K562 (cell line): ENCODE measurements at regions not wholly inside any gene's neighbourhood (a gene's known extent, or its start where the extent isn't known, plus 50 kb on each side); places are given as distances from the start of the nearest gene placed in this dataset.

ENCODE experiments used
- ATAC-seq: fragments of 200-7000 bp; cut with Tn5 transposase; 3 replicates; pipeline ENCODE4 v1.9.1; 2020; ENCODE audit warnings: moderate library complexity
- BruUV-seq: library from RNA; stranded (reverse); fragments of 400-500 nt; replicated peaks from 2 replicates; lab custom pipeline; 2021; lab: Mats Ljungman, UMichigan
- CTCF ChIA-PET: fragments of 300-600 bp; formaldehyde crosslinking; extraction: SDS; loops from one replicate; lab custom pipeline; 2021; ENCODE audit warnings: low intra/inter-chr PET ratio; lab: Yijun Ruan, JAX
- POLR2A ChIA-PET: fragments of 300-600, 350-650 bp; sonication (Branson Sonifier 250); formaldehyde crosslinking; extraction: SDS; loops from one replicate; lab custom pipeline; 2021; ENCODE audit warnings: antibody characterized with exemption, inconsistent platforms; lab: Yijun Ruan, JAX
- DNase-seq, 4 experiments: peaks; one replicate each; pipeline versions ENCODE4 v3.0.0 to v3.0.0-alpha.2; 2011 to 2018; ENCODE audit warnings: low spot score in 3 of 4, mixed read lengths in 3 of 4; ENCODE audit errors: extremely low read depth in 1 of 4
- FAIRE-seq: peaks from 2 replicates; lab custom pipeline; 2011; peaks lifted over from hg19 to GRCh38; lab: Jason Lieb, UNC
- H2AFZ ChIP-seq: 2 replicates; pipeline ENCODE4 v1.6.0; 2011; ENCODE audit warnings: low read depth, low read length, control low read depth, inconsistent platforms
- H3K27ac ChIP-seq: fragments of 200-600 bp; 3 replicates; pipeline ENCODE4 v1.8.0; 2011; ENCODE audit warnings: low read depth, mild to moderate bottlenecking, control low read depth, inconsistent platforms, low read length, moderate library complexity, mixed read lengths; ENCODE audit errors: extremely low read depth
- H3K27me3 ChIP-seq, 2 experiments: fragments of 300-600 bp in 1 of 2; 2 replicates in 1 of 2; 3 replicates in 1 of 2; pipeline versions ENCODE4 v1.6.0 to v1.8.0; 2011; ENCODE audit warnings: inconsistent platforms in 2 of 2, low read length in 2 of 2, mild to moderate bottlenecking in 1 of 2, mixed read lengths in 1 of 2, moderate library complexity in 1 of 2; ENCODE audit not compliant: control insufficient read depth in 2 of 2, insufficient read depth in 2 of 2
- H3K36me3 ChIP-seq: fragments of 300-600 bp; 3 replicates; pipeline ENCODE4 v1.8.0; 2011; ENCODE audit warnings: mild to moderate bottlenecking, low read length, inconsistent platforms; ENCODE audit not compliant: control insufficient read depth, insufficient read depth
- H3K4me1 ChIP-seq, 2 experiments: fragments of 200-600 bp in 1 of 2; replicated peaks in 1 of 2; 2 replicates in 1 of 2; 3 replicates in 1 of 2; pipeline versions ENCODE4 v1.5.1 to v1.8.0; 2011; ENCODE audit warnings: inconsistent platforms in 2 of 2, low read length in 2 of 2, mild to moderate bottlenecking in 1 of 2, mixed read lengths in 1 of 2, moderate library complexity in 1 of 2; ENCODE audit not compliant: control insufficient read depth in 2 of 2, insufficient read depth in 2 of 2
- H3K4me2 ChIP-seq: 2 replicates; pipeline ENCODE4 v1.6.1; 2011; ENCODE audit warnings: low read length, control low read depth, inconsistent platforms, mixed read lengths; ENCODE audit not compliant: insufficient read depth
- H3K4me3 ChIP-seq: fragments of 200-600 bp; sonication (generic), shearing (Covaris generic); 2 replicates; pipeline ENCODE4 v1.5.1; 2016; ENCODE audit warnings: control low read depth, inconsistent platforms
- H3K79me2 ChIP-seq: fragments of 200-600 bp; 3 replicates; pipeline ENCODE4 v1.8.0; 2011; ENCODE audit warnings: low read length, inconsistent platforms; ENCODE audit not compliant: control insufficient read depth, insufficient read depth
- H3K9ac ChIP-seq, 2 experiments: 2 replicates each; pipeline versions ENCODE4 v1.6.0 to v1.6.1; 2011; ENCODE audit warnings: low read depth in 2 of 2, low read length in 2 of 2, control low read depth in 1 of 2, inconsistent platforms in 1 of 2, mild to moderate bottlenecking in 1 of 2, mixed read lengths in 1 of 2; ENCODE audit not compliant: insufficient read depth in 1 of 2
- H3K9me1 ChIP-seq: one replicate; pipeline ENCODE4 v1.6.0; 2011; ENCODE audit warnings: inconsistent platforms, mild to moderate bottlenecking, low read length, moderate library complexity; ENCODE audit not compliant: control insufficient read depth, insufficient read depth
- H3K9me3 ChIP-seq: replicated peaks from 2 replicates; pipeline ENCODE4 v1.5.1; 2011; ENCODE audit warnings: low read depth, low read length, inconsistent platforms; ENCODE audit not compliant: control insufficient read depth, insufficient read depth
- H4K20me1 ChIP-seq: replicated peaks from 2 replicates; pipeline ENCODE4 v1.6.1; 2011; ENCODE audit warnings: low read length, inconsistent platforms, mixed read lengths; ENCODE audit not compliant: control insufficient read depth, insufficient read depth
- IFI16 ChIP-seq: fragments of 250-450 bp; sonication (Bioruptor Pico); IDR thresholded peaks from 2 replicates; pipeline ENCODE4 v2.1.2; 2022; ENCODE audit warnings: mild to moderate bottlenecking, inconsistent platforms
- ILF3 ChIP-seq: fragments of 450-650 bp; IDR thresholded peaks from 2 replicates; pipeline ENCODE4 v1.6.1; 2018; ENCODE audit warnings: antibody characterized with exemption, mild to moderate bottlenecking, moderate library complexity, borderline replicate concordance
- KHSRP ChIP-seq: fragments of 450-650 bp; IDR thresholded peaks from 2 replicates; pipeline ENCODE4 v1.6.1; 2017
- RAD21 ChIP-seq, 2 experiments: fragments of 250-450 bp in 1 of 2; fragments of 450-650 bp in 1 of 2; sonication (Bioruptor Pico) in 1 of 2; formaldehyde crosslinking in 1 of 2; IDR thresholded peaks in 1 of 2; conservative IDR thresholded peaks in 1 of 2; 2 replicates each; pipeline versions ENCODE4 v1.4.0 to v1.8.0; 2020 to 2022; ENCODE audit warnings: mild to moderate bottlenecking in 2 of 2, moderate library complexity in 1 of 2
- RUNX1 ChIP-seq: sonication (generic); IDR thresholded peaks from 2 replicates; pipeline ENCODE4 v1.6.1; 2016; ENCODE audit warnings: antibody characterized with exemption, low read depth
- SMC3 ChIP-seq: conservative IDR thresholded peaks from 2 replicates; pipeline ENCODE4 v1.6.1; 2011; ENCODE audit warnings: low read depth, low read length, improper control_type of control experiment; ENCODE audit not compliant: insufficient read depth
- SREBF2 ChIP-seq: sonication (generic); formaldehyde crosslinking; IDR thresholded peaks from 2 replicates; pipeline ENCODE4 v1.4.0; 2020; ENCODE audit warnings: mild to moderate bottlenecking, missing genetic modification reagents
- SUPT5H ChIP-seq: fragments of 450-650 bp; IDR thresholded peaks from 2 replicates; pipeline ENCODE4 v1.6.1; 2016
- TEAD4 ChIP-seq, 2 experiments: sonication (generic) in 1 of 2; formaldehyde crosslinking in 1 of 2; IDR thresholded peaks; 2 replicates each; pipeline versions ENCODE4 v1.6.1 to v1.8.0; 2012 to 2022; ENCODE audit warnings: borderline replicate concordance in 1 of 2, inconsistent platforms in 1 of 2, low read length in 1 of 2, mild to moderate bottlenecking in 1 of 2, missing genetic modification reagents in 1 of 2
- ZNF175 ChIP-seq: fragments of 200-800 bp; sonication (Bioruptor generic); IDR thresholded peaks from 2 replicates; pipeline ENCODE4 v1.6.1; 2016; ENCODE audit warnings: low read depth, mild to moderate bottlenecking, missing genetic modification characterization, missing compliant biosample characterization
- ZNF354B ChIP-seq: fragments of 250-450 bp; sonication (Bioruptor Pico); IDR thresholded peaks from 2 replicates; pipeline ENCODE4 v1.4.0; 2020
- WGBS: fragments of 100-300 bp; shearing (Covaris generic); methylation state at CpG from one replicate; pipeline ENCODE4 v1.1.6; 2016; ENCODE audit warnings: low coverage, mixed read lengths; ENCODE audit not compliant: insufficient coverage; ENCODE audit errors: missing lambda C conversion rate; 5-methylcytosine and 5-hydroxymethylcytosine counted together
- in situ Hi-C: fragments of 300-500 bp; cut with MboI; formaldehyde crosslinking; loops from 4 replicates; pipeline ENCODE4 v1.15.0; 2018; ENCODE audit warnings: inconsistent platforms, mixed read lengths
- intact Hi-C: fragments of 100-400 bp; cut with micrococcal nuclease; formaldehyde crosslinking; loops from 2 replicates; pipeline ENCODE4 v1.14.2; 2022
- TF ChIP-seq, protein P1 (sequence below): sonication (generic); formaldehyde crosslinking; IDR thresholded peaks from 2 replicates; pipeline ENCODE4 v1.5.0; 2020; ENCODE audit warnings: missing genetic modification reagents
- TF ChIP-seq, protein P2 (sequence below), 3 experiments: fragments of 200-800 bp in 1 of 3; sonication (Bioruptor generic) in 1 of 3; sonication (generic) in 1 of 3; formaldehyde crosslinking in 1 of 3; IDR thresholded peaks; 2 replicates each; pipeline versions ENCODE4 v1.6.1 to v1.8.0; 2016 to 2022; ENCODE audit warnings: mild to moderate bottlenecking in 2 of 3, missing compliant biosample characterization in 2 of 3, missing genetic modification characterization in 2 of 3, missing genetic modification reagents in 1 of 3
- TF ChIP-seq, protein P3 (sequence below): fragments of 450-650 bp; formaldehyde crosslinking; IDR thresholded peaks from 2 replicates; pipeline ENCODE4 v1.4.0; 2022; ENCODE audit warnings: mild to moderate bottlenecking, moderate library complexity
- TF ChIP-seq, protein P4 (sequence below): fragments of 250-450 bp; sonication (Bioruptor Pico); IDR thresholded peaks from 2 replicates; pipeline ENCODE4 v1.5.0; 2021; ENCODE audit warnings: mild to moderate bottlenecking, moderate library complexity

DNA sequence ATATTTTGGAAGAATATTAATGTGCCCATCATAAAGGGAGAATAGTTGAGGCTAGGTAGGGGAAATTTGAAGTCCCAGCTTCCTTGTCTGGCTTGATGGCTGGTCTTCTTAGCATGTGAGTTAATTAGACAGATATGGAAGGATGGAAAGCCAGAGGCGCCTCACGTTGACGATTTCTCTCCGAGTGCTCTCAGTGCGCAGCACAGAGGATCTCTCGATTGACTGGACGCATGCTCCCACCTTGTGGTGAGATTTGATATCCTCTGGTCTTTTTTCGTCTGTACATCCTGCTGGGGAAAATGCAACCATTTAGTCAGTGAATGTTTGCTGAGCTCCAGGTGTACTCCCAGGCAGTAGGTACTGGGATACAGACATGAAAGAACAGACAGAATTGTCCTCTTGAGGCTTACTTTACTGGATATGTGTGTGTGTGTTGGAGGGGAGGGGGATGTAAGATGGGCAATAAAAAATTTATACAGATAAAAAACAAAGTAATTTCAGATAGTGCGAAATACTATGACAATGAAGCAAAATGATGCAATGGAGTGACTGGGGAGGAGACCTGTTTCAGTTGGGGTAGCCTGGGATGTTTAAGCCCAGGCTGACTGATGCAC is 66.9 kb upstream of the ZNG1B start:
- H3K4me3 ChIP-seq: no peak overlapping the region
- intact Hi-C loops: loop anchor here (1.0 kb wide), 4 partner anchors 121 to 290 kb away; no protein-coding TSS in a partner anchor
- WGBS: 3% methylated on average over 9 of the region's 9 CpGs
- in situ Hi-C loops: loop anchor here (5.0 kb wide), 2 partner anchors 163 to 233 kb away; no protein-coding TSS in a partner anchor
- H3K9me3 ChIP-seq: no peaks in the 10 kb centered on the region
- no peak overlapping the region for H3K9ac ChIP-seq
- H3K9me1 ChIP-seq: no peaks in the 10 kb centered on the region
- ATAC-seq: peak; percentile 95
- ChIA-PET CTCF (interaction anchor here (0.7 to 2.3 kb wide), 6 partner anchors 13 to 291 kb away, joined by 3 to 12 read pairs (median 6); no protein-coding TSS in a partner anchor), POLR2A (interaction anchor here (0.8 kb wide), 1 partner anchor 215 kb away, joined by 3 read pairs; no protein-coding TSS in a partner anchor)
- no peak overlapping the region for H3K27ac ChIP-seq
- H4K20me1 ChIP-seq: no peaks in the 10 kb centered on the region
- BruUV-seq: no TSS peak
- DNase-seq: peak; percentile 41 to 73 (median 46)
- H3K4me1 ChIP-seq: no peaks in the 10 kb centered on the region
- H3K79me2 ChIP-seq: no peaks in the 10 kb centered on the region
- no peaks in the 10 kb centered on the region for H3K36me3 ChIP-seq
- peak; percentile 93 for FAIRE-seq
- H2AFZ ChIP-seq: no peak overlapping the region
- no peaks in the 10 kb centered on the region; a peak in 1 of 5 replicates for H3K27me3 ChIP-seq
- no peak overlapping the region for H3K4me2 ChIP-seq
- TF ChIP-seq RAD21 (CRISPR knock-in tag; conservative IDR thresholded peaks at IDR 0.05 in 1 of 2, IDR thresholded peaks at IDR 0.05 in 1 of 2): peak; percentile 85 to 90
- TF ChIP-seq SMC3: peak; percentile 58
- no peak for TF ChIP-seq IFI16 (CRISPR knock-in tag)
- TF ChIP-seq, protein P1, sequence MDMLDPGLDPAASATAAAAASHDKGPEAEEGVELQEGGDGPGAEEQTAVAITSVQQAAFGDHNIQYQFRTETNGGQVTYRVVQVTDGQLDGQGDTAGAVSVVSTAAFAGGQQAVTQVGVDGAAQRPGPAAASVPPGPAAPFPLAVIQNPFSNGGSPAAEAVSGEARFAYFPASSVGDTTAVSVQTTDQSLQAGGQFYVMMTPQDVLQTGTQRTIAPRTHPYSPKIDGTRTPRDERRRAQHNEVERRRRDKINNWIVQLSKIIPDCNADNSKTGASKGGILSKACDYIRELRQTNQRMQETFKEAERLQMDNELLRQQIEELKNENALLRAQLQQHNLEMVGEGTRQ: no peak
- TF ChIP-seq SUPT5H: no peak
- TF ChIP-seq, protein P2, sequence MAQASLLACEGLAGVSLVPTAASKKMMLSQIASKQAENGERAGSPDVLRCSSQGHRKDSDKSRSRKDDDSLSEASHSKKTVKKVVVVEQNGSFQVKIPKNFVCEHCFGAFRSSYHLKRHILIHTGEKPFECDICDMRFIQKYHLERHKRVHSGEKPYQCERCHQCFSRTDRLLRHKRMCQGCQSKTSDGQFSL (CRISPR knock-in tag; IDR thresholded peaks at IDR 0.05): no peak
- TF ChIP-seq, protein P2 (tag; IDR thresholded peaks at IDR 0.05): no peak
- TF ChIP-seq ZNF354B (CRISPR knock-in tag): no peak
- TF ChIP-seq SREBF2: no peak
- no peak for TF ChIP-seq ILF3
- TF ChIP-seq KHSRP: no peak
- TF ChIP-seq, protein P3, sequence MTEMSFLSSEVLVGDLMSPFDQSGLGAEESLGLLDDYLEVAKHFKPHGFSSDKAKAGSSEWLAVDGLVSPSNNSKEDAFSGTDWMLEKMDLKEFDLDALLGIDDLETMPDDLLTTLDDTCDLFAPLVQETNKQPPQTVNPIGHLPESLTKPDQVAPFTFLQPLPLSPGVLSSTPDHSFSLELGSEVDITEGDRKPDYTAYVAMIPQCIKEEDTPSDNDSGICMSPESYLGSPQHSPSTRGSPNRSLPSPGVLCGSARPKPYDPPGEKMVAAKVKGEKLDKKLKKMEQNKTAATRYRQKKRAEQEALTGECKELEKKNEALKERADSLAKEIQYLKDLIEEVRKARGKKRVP (CRISPR knock-in tag): 0 out of 2 replicates have a peak, but pooled peaks have one; percentile 12
- no peak for TF ChIP-seq RUNX1
- TF ChIP-seq ZNF175 (CRISPR knock-in tag): no peak
- TF ChIP-seq, protein P4, sequence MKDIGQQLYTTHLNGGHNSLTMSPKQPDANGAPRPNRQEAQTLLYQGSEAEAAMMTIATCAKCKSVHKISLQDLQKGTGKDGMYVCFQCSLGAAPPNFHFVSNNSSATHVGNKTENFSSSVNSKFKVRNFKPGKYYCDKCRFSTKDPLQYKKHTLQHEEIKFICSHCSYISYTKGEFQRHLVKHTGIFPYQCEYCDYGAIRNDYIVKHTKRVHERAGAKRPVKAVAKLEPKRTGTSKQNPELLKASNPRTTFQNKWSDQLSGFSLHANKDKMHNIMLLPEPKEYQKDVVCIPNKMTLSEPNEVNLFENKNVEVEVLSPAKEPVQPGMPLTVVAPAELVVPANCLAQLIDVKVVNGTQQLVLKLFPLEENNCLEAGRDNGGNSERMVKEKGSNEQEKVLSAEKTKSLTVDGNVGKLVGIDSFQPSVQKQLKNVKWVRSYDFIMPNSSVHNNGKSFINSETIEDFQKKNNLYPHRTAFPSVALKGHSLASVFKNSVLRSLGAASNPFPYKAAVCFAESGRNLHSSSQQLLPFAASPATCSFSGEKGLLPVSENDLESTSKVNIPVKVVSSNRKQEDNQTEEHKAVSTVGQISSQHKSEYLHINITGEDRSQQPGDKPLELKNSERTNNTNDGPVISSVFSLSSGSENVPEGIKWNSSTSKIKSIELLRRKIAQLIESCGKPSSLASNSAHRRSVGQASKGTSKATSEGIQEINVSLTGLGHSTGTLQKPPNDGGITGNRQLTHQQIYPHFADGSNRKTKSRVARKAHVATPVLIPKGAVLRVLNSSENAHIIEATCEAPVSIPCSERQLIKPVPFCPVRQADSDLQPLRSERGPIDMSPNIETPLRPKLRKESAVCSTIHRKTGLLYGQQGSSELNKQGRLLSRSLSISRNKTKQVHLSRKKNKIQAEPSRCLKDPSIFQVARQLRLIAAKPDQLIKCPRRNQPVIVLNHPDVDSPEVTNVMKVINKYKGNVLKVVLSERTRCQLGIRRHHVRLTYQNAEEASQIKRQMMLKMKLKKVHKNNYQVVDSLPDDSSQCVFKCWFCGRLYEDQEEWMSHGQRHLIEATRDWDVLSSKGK (CRISPR knock-in tag): no peak
- no peak for TF ChIP-seq TEAD4 (IDR thresholded peaks at IDR 0.05; ENCODE audit: low read length)
- TF ChIP-seq TEAD4 (CRISPR knock-in tag; IDR thresholded peaks at IDR 0.05; ENCODE audit: borderline replicate concordance): no peak
